ENCODE measurements at regions not wholly inside any gene's neighbourhood (a gene's known extent, or its start where the extent isn't known, plus 50 kb on each side); places are given as distances from the start of the nearest gene placed in this dataset.

DNA sequence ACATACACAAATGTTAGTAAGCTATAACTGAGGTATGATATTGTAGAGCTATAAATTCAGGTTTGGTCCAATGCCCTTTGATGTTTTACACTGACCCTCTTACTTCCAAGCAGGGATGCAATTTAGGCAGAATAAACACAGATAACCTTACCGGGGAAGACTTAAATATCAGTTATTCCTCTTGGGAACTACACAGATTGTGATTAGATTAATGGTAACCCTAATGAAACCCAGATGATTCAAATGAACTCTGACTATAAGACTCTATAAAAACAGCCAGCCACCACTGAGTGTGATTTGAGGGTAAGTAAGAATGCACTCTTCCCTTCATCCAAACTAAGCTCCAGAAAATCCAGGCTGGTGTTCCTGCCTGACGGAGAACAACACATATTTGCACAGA, 891.1 kb downstream of the NXPH1 start:
- Histone ChIP-seq H3K9me3 (no peaks in the 10 kb centered on the region), H3K27ac (no peak overlapping the region), H3K27me3 (no peaks in the 10 kb centered on the region), H3K4me1 (no peaks in the 10 kb centered on the region), H3K4me3 (no peak overlapping the region), H3K36me3 (no peaks in the 10 kb centered on the region)
- no peak for DNase-seq
- TF ChIP-seq POLR2AphosphoS5 (IDR thresholded peaks at IDR 0.05) (no peak), EP300 (IDR thresholded peaks at IDR 0.05) (no peak), POLR2A (IDR thresholded peaks at IDR 0.05) (no peak)
- TF ChIP-seq, protein P1, sequence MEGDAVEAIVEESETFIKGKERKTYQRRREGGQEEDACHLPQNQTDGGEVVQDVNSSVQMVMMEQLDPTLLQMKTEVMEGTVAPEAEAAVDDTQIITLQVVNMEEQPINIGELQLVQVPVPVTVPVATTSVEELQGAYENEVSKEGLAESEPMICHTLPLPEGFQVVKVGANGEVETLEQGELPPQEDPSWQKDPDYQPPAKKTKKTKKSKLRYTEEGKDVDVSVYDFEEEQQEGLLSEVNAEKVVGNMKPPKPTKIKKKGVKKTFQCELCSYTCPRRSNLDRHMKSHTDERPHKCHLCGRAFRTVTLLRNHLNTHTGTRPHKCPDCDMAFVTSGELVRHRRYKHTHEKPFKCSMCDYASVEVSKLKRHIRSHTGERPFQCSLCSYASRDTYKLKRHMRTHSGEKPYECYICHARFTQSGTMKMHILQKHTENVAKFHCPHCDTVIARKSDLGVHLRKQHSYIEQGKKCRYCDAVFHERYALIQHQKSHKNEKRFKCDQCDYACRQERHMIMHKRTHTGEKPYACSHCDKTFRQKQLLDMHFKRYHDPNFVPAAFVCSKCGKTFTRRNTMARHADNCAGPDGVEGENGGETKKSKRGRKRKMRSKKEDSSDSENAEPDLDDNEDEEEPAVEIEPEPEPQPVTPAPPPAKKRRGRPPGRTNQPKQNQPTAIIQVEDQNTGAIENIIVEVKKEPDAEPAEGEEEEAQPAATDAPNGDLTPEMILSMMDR (IDR thresholded peaks at IDR 0.05), result no peak
- intact Hi-C loops (cut with DNase I; ENCODE audit: low total_unique reads), result no loop called here
- WGBS, 5 donors, result 22 to 52% (median 31%) methylated on average over 2 of the region's 2 CpGs

DNA sequence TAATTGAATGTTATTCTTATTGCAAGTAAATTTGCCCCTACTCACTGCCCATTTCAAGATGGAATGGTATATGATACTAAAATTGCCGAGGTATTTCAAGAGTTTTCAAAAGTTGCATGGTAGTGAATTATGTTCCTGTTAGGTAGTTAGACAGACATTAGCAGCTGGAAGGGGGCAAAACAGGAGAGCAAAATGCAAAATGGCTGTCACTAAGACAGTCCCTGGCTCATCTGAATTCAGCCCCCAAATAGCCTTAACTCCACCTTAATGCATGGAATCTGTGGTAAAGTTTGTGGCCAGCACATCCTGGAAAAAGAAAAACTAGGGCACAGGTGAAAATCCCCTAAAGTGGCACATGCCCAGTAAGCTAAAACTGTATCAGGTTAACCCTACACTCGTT, 894.9 kb downstream of the NXPH1 start:
- H3K4me1 ChIP-seq, result no peaks in the 10 kb centered on the region

DNA sequence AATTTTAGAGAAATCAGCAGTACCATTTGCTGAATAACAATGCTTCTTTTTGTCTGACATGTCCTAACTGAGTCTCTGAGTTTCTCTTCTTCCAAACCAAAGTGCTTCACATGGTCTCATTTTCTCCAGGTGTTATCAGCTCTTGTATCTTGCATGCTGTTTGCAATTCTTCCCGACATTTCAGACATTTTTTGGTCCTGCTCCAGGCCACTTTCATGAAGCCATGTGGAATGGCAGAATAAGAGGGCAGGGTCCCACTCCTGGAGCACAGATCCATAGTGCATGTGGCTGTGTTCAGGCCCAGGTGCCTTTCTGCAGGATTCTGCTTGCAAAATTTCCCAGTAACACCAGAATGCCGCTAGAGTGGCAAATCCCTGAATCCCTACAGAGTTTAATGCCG, 916.2 kb downstream of the NXPH1 start:
- intact Hi-C loops (cut with DNase I; ENCODE audit: low total_unique reads), result no loop called here
- no peaks in the 10 kb centered on the region for H3K27me3 ChIP-seq
- H3K27ac ChIP-seq, result no peak overlapping the region
- TF ChIP-seq POLR2AphosphoS5 (IDR thresholded peaks at IDR 0.05) (no peak), POLR2A (IDR thresholded peaks at IDR 0.05) (no peak), EP300 (IDR thresholded peaks at IDR 0.05) (no peak)
- TF ChIP-seq, protein P1 (IDR thresholded peaks at IDR 0.05), result no peak
- WGBS, 5 donors, result 65 to 77% (median 71%) methylated on average over 3 of the region's 3 CpGs
- H3K9me3 ChIP-seq, result peaks cover 0 to 4% (median 0%) of the 10 kb centered on the region in 4 donors
- no peaks in the 10 kb centered on the region for H3K4me1 ChIP-seq
- H3K4me3 ChIP-seq, result no peak overlapping the region
- no peak for DNase-seq
- H3K36me3 ChIP-seq, result no peaks in the 10 kb centered on the region

More for the DNA sequence above, 894.9 kb downstream of the NXPH1 start:
- Histone ChIP-seq H3K9me3 (no peaks in the 10 kb centered on the region), H3K36me3 (no peaks in the 10 kb centered on the region), H3K4me3 (no peak overlapping the region), H3K27ac (no peak overlapping the region), H3K27me3 (no peaks in the 10 kb centered on the region)
- TF ChIP-seq, protein P1 (IDR thresholded peaks at IDR 0.05), result no peak
- TF ChIP-seq POLR2AphosphoS5 (IDR thresholded peaks at IDR 0.05), result no peak
- 71 to 84% (median 76%) methylated on average over 2 of the region's 2 CpGs for WGBS, 5 donors
- no peak for DNase-seq
- intact Hi-C loops (cut with DNase I; ENCODE audit: low total_unique reads), result no loop called here

DNA sequence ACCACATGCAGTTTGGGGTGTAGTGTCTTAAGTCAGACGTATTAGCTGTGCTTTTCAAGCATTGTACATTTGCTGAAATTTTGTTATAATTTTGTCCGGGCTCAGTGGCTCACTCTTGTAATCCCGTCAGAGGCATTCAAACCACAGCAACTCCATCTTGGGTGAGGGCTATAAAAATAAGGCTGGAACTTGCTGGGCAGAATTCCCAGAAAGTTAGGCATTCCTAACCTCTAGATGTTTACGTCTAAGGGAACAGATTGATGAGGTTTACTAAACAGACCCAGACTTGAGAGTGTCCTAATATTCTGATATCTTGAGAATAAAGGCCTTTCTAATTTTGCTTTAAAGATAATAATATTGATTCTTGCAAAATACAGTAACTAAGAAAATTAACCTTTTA, 957.8 kb downstream of the NXPH1 start:
- intact Hi-C loops (cut with DNase I; ENCODE audit: low total_unique reads), result no loop called here
- Histone ChIP-seq H3K27me3 (no peaks in the 10 kb centered on the region), H3K36me3 (no peaks in the 10 kb centered on the region), H3K27ac (no peak overlapping the region), H3K4me1 (no peaks in the 10 kb centered on the region), H3K4me3 (no peak overlapping the region), H3K9me3 (peaks cover 0 to 45% (median 22%) of the 10 kb centered on the region in 4 donors)
- DNase-seq, result no peak
- WGBS, 5 donors, result 50 to 71% (median 64%) methylated on average over 4 of the region's 4 CpGs
- no peak for TF ChIP-seq EP300 (IDR thresholded peaks at IDR 0.05)
- TF ChIP-seq, protein P1 (IDR thresholded peaks at IDR 0.05), result no peak
- no peak for TF ChIP-seq POLR2AphosphoS5 (IDR thresholded peaks at IDR 0.05)
- no peak for TF ChIP-seq POLR2A (IDR thresholded peaks at IDR 0.05)
